ENCODE measurements at regions not wholly inside any gene's neighbourhood (a gene's known extent, or its start where the extent isn't known, plus 50 kb on each side); places are given as distances from the start of the nearest gene placed in this dataset.

GRCh38 chr1:195908121-195908520, 700.1 kb downstream of the KCNT2 start:
- TF ChIP-seq CTCF (IDR thresholded peaks at IDR 0.05), result no peak
- TF ChIP-seq ZFX (IDR thresholded peaks at IDR 0.05; ENCODE audit: borderline replicate concordance), result no peak

Data from 22Rv1 (cell line).